Adrenal gland (tissue), 9 donors: ENCODE measurements at regions not wholly inside any gene's neighbourhood (a gene's known extent, or its start where the extent isn't known, plus 50 kb on each side); places are given as distances from the start of the nearest gene placed in this dataset.

ENCODE experiments used
- DNase-seq, 7 donors: peaks; one replicate each; pipeline ENCODE4 v3.0.0-alpha.2; 2019 to 2020
- H3K27ac ChIP-seq, 5 donors: fragments of 200-600 bp; sonication (generic) in 4 of 5; 1 replicate in 3 of 5; 2 replicates in 2 of 5; pipeline versions ENCODE4 v1.5.1 to v1.8.0; 2016 to 2020; ENCODE audit warnings: mild to moderate bottlenecking in 1 of 5
- H3K27me3 ChIP-seq: fragments of 200-600 bp; 2 replicates; pipeline ENCODE4 v1.8.0; 2021
- H3K36me3 ChIP-seq, 2 donors: fragments of 200-600 bp; replicated peaks in 1 of 2; 1 replicate in 1 of 2; 2 replicates in 1 of 2; pipeline versions ENCODE4 v1.5.1 to v1.8.0; 2018 to 2022
- H3K4me1 ChIP-seq, 2 donors: fragments of 200-600 bp; replicated peaks in 1 of 2; 1 replicate in 1 of 2; 2 replicates in 1 of 2; pipeline versions ENCODE4 v1.5.1 to v1.8.0; 2018 to 2021
- H3K4me3 ChIP-seq, 4 donors: fragments of 200-600 bp; sonication (generic) in 3 of 4; one replicate each; pipeline ENCODE4 v1.5.1; 2016 to 2018
- H3K9me3 ChIP-seq, 3 donors: fragments of 200-600 bp; sonication (generic) in 1 of 3; replicated peaks in 1 of 3; 1 replicate in 2 of 3; 2 replicates in 1 of 3; pipeline versions ENCODE4 v1.5.1 to v1.8.0; 2016 to 2021
- POLR2A ChIP-seq, 2 donors: fragments of 450-650 bp; IDR thresholded peaks; one replicate each; pipeline ENCODE4 v1.6.1; 2017; ENCODE audit warnings: antibody characterized with exemption in 2 of 2, mild to moderate bottlenecking in 2 of 2, moderate library complexity in 1 of 2
- WGBS, 4 donors: extraction: QIAGEN DNeasy Blood & Tissue Kit in 2 of 4; methylation state at CpG; one replicate each; pipeline versions ENCODE4 v1.1.5 to v1.1.7; 2013 to 2017; 5-methylcytosine and 5-hydroxymethylcytosine counted together
- intact Hi-C, 2 donors: fragments of 100-400 bp; cut with DNase I; formaldehyde crosslinking; loops; one replicate each; pipeline versions ENCODE4 v1.14.1 to v1.15.0; 2022 to 2023
- TF ChIP-seq, protein P1 (sequence below), 6 experiments: fragments of 450-650 bp in 4 of 6; fragments of 200-600 bp in 2 of 6; sonication (generic) in 1 of 6; IDR thresholded peaks; 1 replicate in 5 of 6; 2 replicates in 1 of 6; pipeline versions ENCODE4 v1.5.1 to v1.8.0; 2016 to 2021; ENCODE audit warnings: antibody characterized with exemption in 6 of 6, mild to moderate bottlenecking in 2 of 6, moderate library complexity in 1 of 6
- donor health status: healthy with polysubstance abuse.
- donor health status: Bipolar disorder and iron deficiency.
- donor health status: DM: yes; HTN: yes; CAD: no.
- donor health status: DM: no; HTN: no; CAD: no.
- donor health status: DM: no; HTN: no; CAD: no.

DNA sequence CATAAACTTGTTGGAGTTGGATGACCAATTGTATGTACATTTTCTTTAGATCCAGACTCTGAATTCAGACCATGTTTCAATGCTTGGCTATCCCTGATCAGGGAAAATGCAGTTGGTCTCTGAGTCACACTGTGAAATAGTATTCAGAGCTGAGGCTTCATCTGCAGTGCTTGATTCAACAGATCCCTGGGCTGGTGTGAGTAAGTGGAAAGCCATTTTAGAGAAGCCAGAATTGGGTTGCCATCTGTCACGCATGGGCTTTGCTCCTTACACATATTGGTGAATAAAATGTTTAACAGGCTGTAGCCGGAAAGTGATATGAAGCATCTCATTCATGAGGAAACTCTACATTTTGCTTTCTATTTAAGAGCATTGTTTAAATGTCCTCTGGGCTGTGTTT, 50.0 kb upstream of the ACYP2 start:
- H3K4me3 ChIP-seq, result no peak overlapping the region
- TF ChIP-seq, protein P1, sequence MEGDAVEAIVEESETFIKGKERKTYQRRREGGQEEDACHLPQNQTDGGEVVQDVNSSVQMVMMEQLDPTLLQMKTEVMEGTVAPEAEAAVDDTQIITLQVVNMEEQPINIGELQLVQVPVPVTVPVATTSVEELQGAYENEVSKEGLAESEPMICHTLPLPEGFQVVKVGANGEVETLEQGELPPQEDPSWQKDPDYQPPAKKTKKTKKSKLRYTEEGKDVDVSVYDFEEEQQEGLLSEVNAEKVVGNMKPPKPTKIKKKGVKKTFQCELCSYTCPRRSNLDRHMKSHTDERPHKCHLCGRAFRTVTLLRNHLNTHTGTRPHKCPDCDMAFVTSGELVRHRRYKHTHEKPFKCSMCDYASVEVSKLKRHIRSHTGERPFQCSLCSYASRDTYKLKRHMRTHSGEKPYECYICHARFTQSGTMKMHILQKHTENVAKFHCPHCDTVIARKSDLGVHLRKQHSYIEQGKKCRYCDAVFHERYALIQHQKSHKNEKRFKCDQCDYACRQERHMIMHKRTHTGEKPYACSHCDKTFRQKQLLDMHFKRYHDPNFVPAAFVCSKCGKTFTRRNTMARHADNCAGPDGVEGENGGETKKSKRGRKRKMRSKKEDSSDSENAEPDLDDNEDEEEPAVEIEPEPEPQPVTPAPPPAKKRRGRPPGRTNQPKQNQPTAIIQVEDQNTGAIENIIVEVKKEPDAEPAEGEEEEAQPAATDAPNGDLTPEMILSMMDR (IDR thresholded peaks at IDR 0.05), result no peak
- TF ChIP-seq POLR2A (IDR thresholded peaks at IDR 0.05), result no peak
- 88 to 97% (median 97%) methylated on average over 2 of the region's 2 CpGs for WGBS, 4 donors
- H3K36me3 ChIP-seq, result no peaks in the 10 kb centered on the region
- H3K4me1 ChIP-seq, result no peaks in the 10 kb centered on the region
- no peak for DNase-seq
- H3K27ac ChIP-seq, result no peak overlapping the region
- no peaks in the 10 kb centered on the region for H3K27me3 ChIP-seq
- intact Hi-C loops, result no loop called here
- no peaks in the 10 kb centered on the region for H3K9me3 ChIP-seq

DNA sequence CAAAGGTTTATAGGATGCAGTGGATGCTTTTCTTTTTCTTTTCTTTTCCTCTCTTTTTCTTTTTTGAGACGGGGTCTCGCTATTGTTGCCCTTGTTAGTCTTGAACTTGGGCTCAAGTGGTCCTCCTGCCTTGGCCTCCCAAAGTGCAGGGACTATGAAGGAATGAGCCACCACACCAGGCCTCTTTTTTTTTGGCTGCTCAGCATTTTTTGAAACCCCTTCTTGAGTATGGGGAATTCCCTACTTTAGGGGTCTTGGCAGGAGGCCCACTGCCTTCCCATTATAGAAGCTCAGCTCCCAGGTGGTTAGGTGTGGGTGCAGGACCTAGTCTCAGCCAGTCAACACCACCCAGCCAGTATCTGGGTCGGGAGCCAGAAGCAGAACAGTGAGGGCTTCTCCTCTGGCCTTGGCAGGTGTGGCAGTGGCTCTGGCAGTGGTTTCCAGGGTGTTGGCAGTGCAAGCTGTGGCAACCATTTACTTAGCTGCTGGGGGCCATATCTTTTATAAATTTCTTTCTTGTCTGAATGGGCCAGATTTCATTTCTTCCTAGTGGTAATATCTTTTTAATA, 51.4 kb upstream of the ACYP2 start:
- Histone ChIP-seq H3K4me3 (no peak overlapping the region), H3K27ac (no peak overlapping the region), H3K9me3 (no peaks in the 10 kb centered on the region), H3K27me3 (no peaks in the 10 kb centered on the region), H3K4me1 (no peaks in the 10 kb centered on the region), H3K36me3 (no peaks in the 10 kb centered on the region)
- TF ChIP-seq POLR2A (IDR thresholded peaks at IDR 0.05), result no peak
- TF ChIP-seq, protein P1 (IDR thresholded peaks at IDR 0.05), result no peak
- 88 to 94% (median 90%) methylated on average over 2 to 3 of the region's 3 CpGs for WGBS, 4 donors
- intact Hi-C loops, result no loop called here
- DNase-seq, result no peak

DNA sequence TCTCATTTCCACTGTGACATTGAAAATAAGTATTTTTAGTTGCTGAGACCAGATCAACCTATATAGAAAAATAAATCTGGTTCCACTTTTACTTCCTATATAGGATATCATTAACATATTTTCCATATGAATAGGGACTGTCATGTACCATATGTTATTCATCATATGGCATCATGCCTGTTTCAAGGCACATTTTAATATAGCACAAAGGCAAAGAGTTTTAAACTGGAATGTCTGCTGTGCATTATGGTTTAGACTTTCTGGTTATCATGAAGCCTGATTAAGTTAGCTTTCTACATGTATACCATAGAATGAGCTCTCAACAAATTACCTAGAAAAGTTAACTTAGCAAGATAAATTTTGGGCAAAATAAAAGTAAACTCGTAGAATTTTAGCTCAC, 53.0 kb upstream of the ACYP2 start:
- no peak overlapping the region for H3K4me3 ChIP-seq
- H3K9me3 ChIP-seq, result no peaks in the 10 kb centered on the region
- TF ChIP-seq, protein P1 (IDR thresholded peaks at IDR 0.05), result no peak
- TF ChIP-seq POLR2A (IDR thresholded peaks at IDR 0.05), result no peak
- H3K27ac ChIP-seq, result no peak overlapping the region
- intact Hi-C loops, result no loop called here
- 30 to 60% (median 46%) methylated on average over 1 of the region's 1 CpG for WGBS, 4 donors
- H3K4me1 ChIP-seq, result no peaks in the 10 kb centered on the region
- H3K36me3 ChIP-seq, result no peaks in the 10 kb centered on the region
- DNase-seq, result no peak
- no peaks in the 10 kb centered on the region for H3K27me3 ChIP-seq

DNA sequence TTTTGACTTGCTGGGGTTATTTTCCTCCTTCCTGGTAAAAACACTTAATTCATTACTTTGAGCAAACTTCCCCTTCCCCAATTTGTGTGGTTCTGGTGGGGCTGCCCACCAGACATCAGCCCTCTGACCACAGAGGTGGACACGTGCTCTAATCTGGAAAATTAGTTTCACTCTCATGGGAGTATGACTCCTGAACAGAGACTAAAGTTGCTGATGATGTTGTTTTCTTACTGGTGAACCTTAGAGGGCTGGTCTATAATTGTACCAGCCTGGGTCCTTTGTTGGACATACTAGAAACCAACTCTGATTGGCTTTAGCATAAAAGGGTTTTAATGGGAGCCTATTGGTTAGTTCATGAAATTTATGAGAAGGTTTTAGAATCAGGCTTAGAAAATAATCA, 54.1 kb upstream of the ACYP2 start:
- Histone ChIP-seq H3K36me3 (no peaks in the 10 kb centered on the region), H3K4me1 (no peaks in the 10 kb centered on the region)
- WGBS, 4 donors, result 58 to 89% (median 76%) methylated on average over 1 of the region's 1 CpG

More for the DNA sequence above, 54.1 kb upstream of the ACYP2 start:
- H3K9me3 ChIP-seq, result no peaks in the 10 kb centered on the region
- TF ChIP-seq POLR2A (IDR thresholded peaks at IDR 0.05), result no peak
- TF ChIP-seq, protein P1 (IDR thresholded peaks at IDR 0.05), result no peak
- H3K27me3 ChIP-seq, result no peaks in the 10 kb centered on the region
- no peak overlapping the region for H3K4me3 ChIP-seq
- intact Hi-C loops, result no loop called here
- no peak for DNase-seq
- H3K27ac ChIP-seq, result no peak overlapping the region
